ENCODE measurements at regions not wholly inside any gene's neighbourhood (a gene's known extent, or its start where the extent isn't known, plus 50 kb on each side); places are given as distances from the start of the nearest gene placed in this dataset.

- TF ChIP-seq CTCF (IDR thresholded peaks at IDR 0.05): no peak
- TF ChIP-seq POLR2A (IDR thresholded peaks at IDR 0.05): no peak
Measured at GRCh38 chr9:81827616-81828296, 100.5 kb upstream of the SPATA31D4 start.

All from vagina (tissue), 2 donors.